ENCODE measurements at regions not wholly inside any gene's neighbourhood (a gene's known extent, or its start where the extent isn't known, plus 50 kb on each side); places are given as distances from the start of the nearest gene placed in this dataset.

- DNase-seq, result no peak
- Histone ChIP-seq H3K27me3 (no peaks in the 10 kb centered on the region), H3K36me3 (replicated peaks in 1 of 2; ENCODE audit: insufficient read depth in 1 of 2, low read depth in 2 of 2) (no peaks in the 10 kb centered on the region), H3K9me3 (no peaks in the 10 kb centered on the region), H3K4me3 (no peak overlapping the region), H3K4me1 (no peaks in the 10 kb centered on the region), H3K27ac (no peak overlapping the region)
- no peak for ATAC-seq
- TF ChIP-seq POLR2A (IDR thresholded peaks at IDR 0.05), result no peak
- TF ChIP-seq CTCF (IDR thresholded peaks at IDR 0.05), result no peak
- intact Hi-C loops (cut with DNase I), result no loop called here
- WGBS, 2 donors, result 40 to 48% methylated on average over 2 of the region's 2 CpGs
Measured at GRCh38 chr15:87365186-87365585, 891.4 kb downstream of the NTRK3 start.

- intact Hi-C loops (cut with DNase I), result no loop called here
- 42 to 56% methylated on average over 2 of the region's 2 CpGs for WGBS, 2 donors
Measured at GRCh38 chr15:87362531-87362930, 894.0 kb downstream of the NTRK3 start.

GRCh38 chr15:87357637-87358313 is 898.8 kb downstream of the NTRK3 start:
- intact Hi-C loops (cut with DNase I), result no loop called here
- no peaks in the 10 kb centered on the region for H3K36me3 ChIP-seq (replicated peaks in 1 of 2; ENCODE audit: insufficient read depth in 1 of 2, low read depth in 2 of 2)
- ATAC-seq (no peak), DNase-seq (no peak)
- H3K4me1 ChIP-seq, result no peaks in the 10 kb centered on the region
- no peak overlapping the region for H3K4me3 ChIP-seq
- no peaks in the 10 kb centered on the region for H3K27me3 ChIP-seq
- no peak for TF ChIP-seq POLR2A (IDR thresholded peaks at IDR 0.05)
- no peaks in the 10 kb centered on the region for H3K9me3 ChIP-seq
- WGBS, 2 donors, result 34 to 46% methylated on average over 3 of the region's 3 CpGs
- H3K27ac ChIP-seq, result no peak overlapping the region

More at GRCh38 chr15:87362531-87362930, 894.0 kb downstream of the NTRK3 start:
- Histone ChIP-seq H3K9me3 (no peaks in the 10 kb centered on the region), H3K36me3 (replicated peaks in 1 of 2; ENCODE audit: insufficient read depth in 1 of 2, low read depth in 2 of 2) (no peaks in the 10 kb centered on the region), H3K4me3 (no peak overlapping the region), H3K4me1 (no peaks in the 10 kb centered on the region), H3K27me3 (no peaks in the 10 kb centered on the region), H3K27ac (no peak overlapping the region)
- DNase-seq (no peak), ATAC-seq (no peak)
- TF ChIP-seq POLR2A (IDR thresholded peaks at IDR 0.05) (no peak), CTCF (IDR thresholded peaks at IDR 0.05) (no peak)

- H3K9me3 ChIP-seq, result no peaks in the 10 kb centered on the region
- DNase-seq (no peak), ATAC-seq (no peak)
- no peak overlapping the region for H3K4me3 ChIP-seq
- TF ChIP-seq POLR2A (IDR thresholded peaks at IDR 0.05) (no peak), CTCF (IDR thresholded peaks at IDR 0.05) (no peak)
- H3K27me3 ChIP-seq, result no peaks in the 10 kb centered on the region
- intact Hi-C loops (cut with DNase I), result no loop called here
- WGBS, 2 donors, result 55 to 79% methylated on average over 1 of the region's 1 CpG
- no peaks in the 10 kb centered on the region for H3K4me1 ChIP-seq
- H3K27ac ChIP-seq, result no peak overlapping the region
- no peaks in the 10 kb centered on the region for H3K36me3 ChIP-seq (replicated peaks in 1 of 2; ENCODE audit: insufficient read depth in 1 of 2, low read depth in 2 of 2)
Measured at GRCh38 chr15:87355946-87356345, 900.6 kb downstream of the NTRK3 start.

GRCh38 chr15:87354661-87355410 is 901.7 kb downstream of the NTRK3 start:
- H3K27me3 ChIP-seq, result no peaks in the 10 kb centered on the region
- no peaks in the 10 kb centered on the region for H3K36me3 ChIP-seq (replicated peaks in 1 of 2; ENCODE audit: insufficient read depth in 1 of 2, low read depth in 2 of 2)
- no peaks in the 10 kb centered on the region for H3K4me1 ChIP-seq
- intact Hi-C loops (cut with DNase I), result no loop called here
- H3K9me3 ChIP-seq, result no peaks in the 10 kb centered on the region
- DNase-seq (no peak), ATAC-seq (no peak)
- TF ChIP-seq CTCF (IDR thresholded peaks at IDR 0.05) (no peak), POLR2A (IDR thresholded peaks at IDR 0.05) (no peak)
- H3K4me3 ChIP-seq, result no peak overlapping the region
- H3K27ac ChIP-seq, result no peak overlapping the region
- 29 to 35% methylated on average over 3 of the region's 3 CpGs for WGBS, 2 donors

Data from body of pancreas (tissue), 4 donors.